IPS-20b (cell line): ENCODE measurements at regions not wholly inside any gene's neighbourhood (a gene's known extent, or its start where the extent isn't known, plus 50 kb on each side); places are given as distances from the start of the nearest gene placed in this dataset.

Experiments
- H3K27ac ChIP-seq: one replicate; pipeline ENCODE4 v1.5.1; 2013; ENCODE audit warnings: low read length
- H3K27me3 ChIP-seq: 2 replicates; pipeline ENCODE4 v1.6.1; 2013; ENCODE audit warnings: mild to moderate bottlenecking, low read length, inconsistent platforms; ENCODE audit not compliant: insufficient read depth
- H3K36me3 ChIP-seq: 2 replicates; pipeline ENCODE4 v1.6.1; 2013; ENCODE audit warnings: low read depth, mild to moderate bottlenecking, inconsistent platforms, low read length, moderate library complexity; ENCODE audit not compliant: insufficient read depth
- H3K4me1 ChIP-seq: 2 replicates; pipeline ENCODE4 v1.6.1; 2013; ENCODE audit warnings: mild to moderate bottlenecking, control low read depth, inconsistent platforms, low read length, moderate library complexity; ENCODE audit not compliant: insufficient read depth
- H3K4me3 ChIP-seq: 2 replicates; pipeline ENCODE4 v1.5.1; 2013; ENCODE audit warnings: mild to moderate bottlenecking, low read length, inconsistent platforms
- H3K9ac ChIP-seq: 2 replicates; pipeline ENCODE4 v1.6.1; 2013; ENCODE audit warnings: low read depth, mild to moderate bottlenecking, inconsistent platforms, low read length, moderate library complexity
- H3K9me3 ChIP-seq: 2 replicates; pipeline ENCODE4 v1.6.1; 2013; ENCODE audit warnings: mild to moderate bottlenecking, low read depth, low read length, inconsistent platforms; ENCODE audit not compliant: insufficient read depth

GRCh38 chr18:46395795-46396194 lies 261.2 kb downstream of the LOXHD1 start:
- Histone ChIP-seq H3K27me3 (no peaks in the 10 kb centered on the region), H3K4me1 (no peaks in the 10 kb centered on the region), H3K9ac (no peak overlapping the region), H3K27ac (no peak overlapping the region), H3K36me3 (no peaks in the 10 kb centered on the region), H3K9me3 (no peaks in the 10 kb centered on the region), H3K4me3 (no peak overlapping the region)

DNA sequence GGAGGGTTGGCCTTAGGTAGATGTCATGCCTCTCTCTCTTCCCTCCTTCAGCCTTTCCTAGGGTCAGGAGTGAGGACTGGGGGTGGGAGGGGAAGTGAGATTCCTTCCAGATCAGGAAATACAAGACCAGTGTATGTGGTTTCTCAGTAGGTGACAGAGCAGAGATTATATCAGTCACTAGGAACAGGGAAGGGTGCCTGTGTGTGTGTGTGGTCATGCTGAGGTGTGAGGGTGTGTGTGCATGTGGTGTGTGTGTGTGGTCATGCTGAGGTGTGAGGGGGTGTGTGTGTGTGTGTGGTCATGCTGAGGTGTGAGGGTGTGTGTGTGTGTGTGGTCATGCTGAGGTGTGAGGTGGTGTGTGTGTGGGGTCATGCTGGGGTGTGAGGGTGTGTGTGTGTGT lies 259.8 kb downstream of the LOXHD1 start:
- H3K27ac ChIP-seq = no peak overlapping the region
- H3K9me3 ChIP-seq = no peaks in the 10 kb centered on the region
- no peaks in the 10 kb centered on the region for H3K36me3 ChIP-seq
- H3K4me3 ChIP-seq = no peak overlapping the region
- no peak overlapping the region for H3K9ac ChIP-seq
- H3K4me1 ChIP-seq = no peaks in the 10 kb centered on the region
- H3K27me3 ChIP-seq = no peaks in the 10 kb centered on the region

GRCh38 chr18:46398005-46398404 lies 259.0 kb downstream of the LOXHD1 start:
- Histone ChIP-seq H3K4me1 (no peaks in the 10 kb centered on the region), H3K9ac (no peak overlapping the region), H3K27ac (no peak overlapping the region), H3K4me3 (no peak overlapping the region), H3K36me3 (no peaks in the 10 kb centered on the region), H3K27me3 (no peaks in the 10 kb centered on the region), H3K9me3 (no peaks in the 10 kb centered on the region)

DNA sequence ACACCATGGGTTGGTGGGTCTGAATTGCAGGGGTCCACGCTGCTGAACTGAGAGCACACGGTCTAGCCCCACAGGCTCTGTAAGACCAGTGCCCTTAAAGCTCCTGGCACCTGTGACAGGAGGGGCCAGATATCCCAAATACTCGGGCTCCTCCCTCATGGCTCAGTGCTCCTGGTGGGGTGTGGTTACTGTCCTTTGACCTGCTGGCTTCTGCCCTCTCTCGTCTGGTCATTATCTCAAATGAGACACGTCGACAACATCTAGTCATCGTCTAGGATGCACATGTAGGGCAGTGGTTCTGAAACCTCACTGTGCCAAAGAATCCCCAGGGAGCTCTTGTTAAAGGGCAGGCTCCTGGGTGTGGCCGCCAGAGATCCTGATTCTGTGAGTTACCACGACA lies 258.4 kb downstream of the LOXHD1 start:
- H3K9ac ChIP-seq = no peak overlapping the region
- H3K27ac ChIP-seq = no peak overlapping the region
- H3K4me3 ChIP-seq = no peak overlapping the region
- no peaks in the 10 kb centered on the region for H3K27me3 ChIP-seq
- H3K36me3 ChIP-seq = no peaks in the 10 kb centered on the region
- H3K4me1 ChIP-seq = no peaks in the 10 kb centered on the region
- no peaks in the 10 kb centered on the region for H3K9me3 ChIP-seq

DNA sequence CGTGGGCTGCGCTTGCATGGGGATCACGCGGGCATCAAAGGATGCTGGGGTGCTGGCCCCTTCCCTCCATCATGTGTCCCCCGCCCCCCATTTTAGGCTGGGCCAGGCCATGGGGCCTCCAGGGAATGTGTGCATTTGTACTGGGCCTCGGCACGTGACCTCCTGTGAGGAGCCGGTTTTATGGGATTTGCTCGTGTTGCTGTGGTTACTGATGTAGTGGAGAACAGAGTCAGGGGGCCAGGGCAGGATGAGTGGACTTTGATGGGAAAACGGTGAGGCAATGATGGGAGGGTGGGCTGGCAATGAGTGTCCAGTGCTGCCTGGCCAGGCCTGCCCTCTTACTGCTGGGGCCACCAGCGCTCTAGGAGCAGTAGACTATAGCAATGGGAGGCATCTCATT lies 257.7 kb downstream of the LOXHD1 start:
- Histone ChIP-seq H3K36me3 (no peaks in the 10 kb centered on the region), H3K9me3 (no peaks in the 10 kb centered on the region), H3K4me1 (no peaks in the 10 kb centered on the region), H3K27ac (no peak overlapping the region), H3K4me3 (no peak overlapping the region), H3K27me3 (no peaks in the 10 kb centered on the region), H3K9ac (no peak overlapping the region)

DNA sequence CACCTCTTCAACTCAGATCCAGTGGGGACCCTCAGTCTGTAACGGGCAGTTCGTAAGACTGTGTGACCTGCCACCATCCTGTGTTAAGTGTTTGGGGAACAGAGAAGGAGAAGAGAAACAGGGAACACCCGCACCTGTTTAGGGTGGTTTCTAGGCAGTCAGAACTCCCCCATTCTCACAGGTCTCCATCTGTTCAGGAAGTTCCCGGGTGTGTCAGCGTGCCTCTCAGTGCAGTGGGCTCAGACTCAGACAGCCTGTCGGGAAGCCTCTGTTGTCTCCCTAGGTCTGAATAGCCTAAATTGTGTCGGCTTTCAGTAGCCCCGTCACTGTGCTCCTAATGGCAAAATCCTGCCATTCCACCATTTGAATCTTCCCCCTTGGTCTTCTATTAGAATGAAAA lies 256.6 kb downstream of the LOXHD1 start:
- Histone ChIP-seq H3K9ac (no peak overlapping the region), H3K27me3 (no peaks in the 10 kb centered on the region), H3K36me3 (no peaks in the 10 kb centered on the region), H3K4me1 (no peaks in the 10 kb centered on the region), H3K27ac (no peak overlapping the region), H3K9me3 (no peaks in the 10 kb centered on the region), H3K4me3 (no peak overlapping the region)

DNA sequence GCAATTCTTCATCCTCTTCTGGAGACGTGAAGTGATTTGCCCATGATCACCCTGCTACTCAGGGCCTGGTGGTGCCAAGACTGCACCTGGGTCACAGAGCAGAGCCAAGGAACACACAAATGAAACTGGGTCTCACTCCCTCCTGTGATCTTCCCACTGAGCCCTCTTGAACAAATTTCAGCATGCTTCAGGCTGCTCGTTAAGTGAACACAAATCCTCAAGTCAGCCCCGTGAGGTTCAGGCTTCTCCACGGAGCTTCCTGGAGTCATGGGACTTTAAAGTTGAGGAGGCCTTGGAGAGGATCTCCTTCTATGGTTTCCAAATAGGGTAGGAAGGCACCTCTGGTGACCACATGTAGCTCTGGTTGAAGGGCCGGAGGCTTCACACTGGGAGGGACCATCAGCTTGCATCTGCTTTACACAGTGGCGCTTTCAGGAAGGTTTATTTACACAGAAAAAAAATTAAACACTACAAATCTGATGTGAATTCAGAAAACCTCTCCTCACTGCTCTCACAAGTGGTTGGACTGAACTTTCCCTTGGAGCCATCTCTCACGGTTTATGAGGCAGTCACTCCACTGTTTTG lies 255.4 kb downstream of the LOXHD1 start:
- Histone ChIP-seq H3K27ac (no peak overlapping the region), H3K4me1 (no peaks in the 10 kb centered on the region), H3K4me3 (no peak overlapping the region)

GRCh38 chr18:46402396-46402795 lies 254.6 kb downstream of the LOXHD1 start:
- no peak overlapping the region for H3K27ac ChIP-seq
- H3K9ac ChIP-seq = no peak overlapping the region
- H3K4me3 ChIP-seq = no peak overlapping the region
- H3K27me3 ChIP-seq = no peaks in the 10 kb centered on the region
- H3K9me3 ChIP-seq = no peaks in the 10 kb centered on the region
- no peaks in the 10 kb centered on the region for H3K4me1 ChIP-seq
- no peaks in the 10 kb centered on the region for H3K36me3 ChIP-seq

More for the DNA sequence above, 255.4 kb downstream of the LOXHD1 start:
- Histone ChIP-seq H3K9me3 (no peaks in the 10 kb centered on the region), H3K9ac (no peak overlapping the region), H3K27me3 (no peaks in the 10 kb centered on the region), H3K36me3 (no peaks in the 10 kb centered on the region)

DNA sequence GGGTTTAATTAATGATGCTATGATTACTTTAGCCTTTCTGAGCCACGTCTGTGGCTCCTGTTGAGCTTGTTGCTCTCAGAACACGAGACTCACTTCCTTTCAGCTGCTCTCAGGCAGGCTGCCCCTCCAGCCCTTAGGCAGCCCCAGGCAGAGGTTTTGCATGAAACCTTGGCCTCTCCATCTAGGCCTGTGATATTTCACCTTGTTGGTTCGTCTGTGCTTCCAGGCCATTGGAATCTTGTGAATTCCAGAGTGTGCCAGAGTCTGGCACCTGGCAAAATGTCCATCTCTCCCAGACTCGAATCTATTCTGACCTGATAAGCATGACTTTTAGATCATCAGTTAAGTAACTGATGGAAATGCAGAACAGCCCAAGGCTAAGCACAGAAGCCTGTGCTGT lies 254.1 kb downstream of the LOXHD1 start:
- Histone ChIP-seq H3K27me3 (no peaks in the 10 kb centered on the region), H3K4me3 (no peak overlapping the region), H3K9ac (no peak overlapping the region), H3K9me3 (no peaks in the 10 kb centered on the region), H3K4me1 (no peaks in the 10 kb centered on the region), H3K27ac (no peak overlapping the region), H3K36me3 (no peaks in the 10 kb centered on the region)

DNA sequence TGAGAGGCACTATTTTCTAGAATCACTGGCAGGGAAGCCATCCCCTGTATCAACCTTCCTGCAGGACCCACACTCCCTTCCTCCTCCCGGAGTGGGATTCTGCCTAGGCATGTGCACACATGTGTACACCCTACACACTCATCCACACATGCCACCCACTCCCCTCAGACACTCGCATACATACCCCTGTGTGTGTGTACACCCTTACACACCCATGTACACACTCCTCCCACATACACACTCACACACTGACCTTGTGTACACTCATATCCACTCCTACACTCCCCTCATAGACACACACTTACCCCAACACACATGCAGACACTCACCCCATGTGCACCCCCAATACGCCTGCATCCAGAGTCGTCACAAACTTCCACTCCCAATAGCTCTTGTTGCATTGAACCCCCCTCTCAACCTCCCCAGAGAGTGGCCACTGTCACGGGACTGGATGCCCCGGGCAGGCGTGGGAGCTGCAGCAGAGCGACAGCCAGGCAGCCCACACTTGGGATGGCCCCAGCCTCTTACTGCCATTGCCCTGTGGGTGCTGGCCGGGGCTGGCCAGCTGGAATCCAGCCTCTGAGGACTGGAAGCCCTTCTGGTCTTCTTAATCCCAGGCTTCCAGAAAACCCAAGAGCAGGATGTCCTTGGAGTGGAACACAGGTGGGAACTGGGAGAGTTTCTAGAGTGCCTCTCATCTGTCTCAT lies 251.0 kb downstream of the LOXHD1 start:
- no peak overlapping the region for H3K27ac ChIP-seq
- no peak overlapping the region for H3K4me3 ChIP-seq

GRCh38 chr18:46406539-46406932 lies 250.5 kb downstream of the LOXHD1 start:
- no peaks in the 10 kb centered on the region for H3K27me3 ChIP-seq
- H3K9me3 ChIP-seq = no peaks in the 10 kb centered on the region
- H3K4me1 ChIP-seq = peaks cover 6% of the 10 kb centered on the region; the same call in 1 of the 2 replicates
- no peak overlapping the region for H3K9ac ChIP-seq
- no peak overlapping the region for H3K27ac ChIP-seq
- H3K36me3 ChIP-seq = no peaks in the 10 kb centered on the region
- H3K4me3 ChIP-seq = no peak overlapping the region

More for the DNA sequence above, 251.0 kb downstream of the LOXHD1 start:
- Histone ChIP-seq H3K9ac (no peak overlapping the region), H3K9me3 (no peaks in the 10 kb centered on the region), H3K27me3 (no peaks in the 10 kb centered on the region), H3K36me3 (no peaks in the 10 kb centered on the region), H3K4me1 (peaks cover under 1% of the 10 kb centered on the region; the same call in 1 of the 2 replicates)

GRCh38 chr18:46407486-46408166 lies 249.4 kb downstream of the LOXHD1 start:
- Histone ChIP-seq H3K9me3 (no peaks in the 10 kb centered on the region), H3K27me3 (no peaks in the 10 kb centered on the region), H3K4me3 (no peak overlapping the region), H3K9ac (no peak overlapping the region), H3K27ac (no peak overlapping the region), H3K36me3 (no peaks in the 10 kb centered on the region), H3K4me1 (peaks cover 16% of the 10 kb centered on the region; the same call in 1 of the 2 replicates)
